CD4-positive, alpha-beta T cell (primary cell): ENCODE measurements at regions not wholly inside any gene's neighbourhood (a gene's known extent, or its start where the extent isn't known, plus 50 kb on each side); places are given as distances from the start of the nearest gene placed in this dataset.

ENCODE experiments used
- ATAC-seq: fragments of 200-7000 bp; cut with Tn5 transposase; one replicate; pipeline ENCODE4 v1.10.0; 2022; ENCODE audit warnings: mild to moderate bottlenecking; ENCODE audit not compliant: poor library complexity
- CTCF ChIA-PET: fragments of 350-600 bp; sonication (Branson Sonifier 250); formaldehyde crosslinking; loops from one replicate; lab custom pipeline; 2021; ENCODE audit warnings: antibody characterized with exemption, inconsistent platforms; lab: Charles Lee
- POLR2A ChIA-PET: fragments of 350-600 bp; sonication (Branson Sonifier 250); formaldehyde crosslinking; loops from one replicate; lab custom pipeline; 2021; ENCODE audit warnings: antibody characterized with exemption, inconsistent platforms; lab: Charles Lee
- DNase-seq, 14 experiments: peaks; one replicate each; pipeline ENCODE4 v3.0.0-alpha.2; 2013 to 2020; ENCODE audit warnings: mixed read lengths in 2 of 14
- H3K27ac ChIP-seq, 2 donors: one replicate each; pipeline versions ENCODE4 v1.5.1 to v1.7.0; 2013; ENCODE audit warnings: low read length in 2 of 2, low read depth in 1 of 2, mild to moderate bottlenecking in 1 of 2
- H3K27me3 ChIP-seq, 2 experiments: 1 replicate in 1 of 2; 2 replicates in 1 of 2; pipeline versions ENCODE4 v1.6.1 to v1.7.0; 2013; ENCODE audit warnings: low read length in 2 of 2, control low read depth in 1 of 2, mild to moderate bottlenecking in 1 of 2, moderate library complexity in 1 of 2; ENCODE audit not compliant: insufficient read depth in 2 of 2, control insufficient read depth in 1 of 2
- H3K36me3 ChIP-seq: one replicate; pipeline ENCODE4 v1.6.1; 2013; ENCODE audit warnings: low read length, control low read depth; ENCODE audit not compliant: insufficient read depth
- H3K4me1 ChIP-seq: one replicate; pipeline ENCODE4 v1.6.1; 2013; ENCODE audit warnings: low read length, control low read depth; ENCODE audit not compliant: insufficient read depth
- H3K4me3 ChIP-seq: one replicate; pipeline ENCODE4 v1.5.1; 2013; ENCODE audit warnings: mild to moderate bottlenecking, low read length, moderate library complexity
- H3K9me3 ChIP-seq, 2 experiments: 1 replicate in 1 of 2; 2 replicates in 1 of 2; pipeline versions ENCODE4 v1.6.1 to v1.7.0; 2013; ENCODE audit warnings: low read length in 2 of 2, mild to moderate bottlenecking in 2 of 2, control low read depth in 1 of 2, moderate library complexity in 1 of 2; ENCODE audit not compliant: control insufficient read depth in 1 of 2, insufficient read depth in 1 of 2
- H3K27ac Mint-ChIP-seq: one replicate; pipeline ENCODE4 v1.8.0; 2020; ENCODE audit warnings: mixed read lengths
- H3K27me3 Mint-ChIP-seq: one replicate; pipeline ENCODE4 v1.8.0; 2021; ENCODE audit warnings: mixed read lengths
- H3K36me3 Mint-ChIP-seq: one replicate; pipeline ENCODE4 v1.8.0; 2021; ENCODE audit warnings: low read depth, mixed read lengths
- H3K4me1 Mint-ChIP-seq: one replicate; pipeline ENCODE4 v1.8.0; 2021; ENCODE audit warnings: low read depth, mixed read lengths
- H3K4me3 Mint-ChIP-seq: one replicate; pipeline ENCODE4 v1.8.0; 2020; ENCODE audit warnings: mild to moderate bottlenecking, mixed read lengths
- H3K9me3 Mint-ChIP-seq: one replicate; pipeline ENCODE4 v1.8.0; 2020; ENCODE audit warnings: mixed read lengths
- intact Hi-C, 2 experiments: fragments of 100-400 bp; cut with DNase I in 1 of 2; cut with micrococcal nuclease in 1 of 2; formaldehyde crosslinking; loops; one replicate each; pipeline versions ENCODE4 v1.15.1 to v1.9.0; 2023 to 2025; cut with DNase I, micrococcal nuclease
- TF ChIP-seq, protein P1 (sequence below): fragments of 200-600 bp; IDR thresholded peaks from one replicate; pipeline ENCODE4 v1.8.0; 2022; ENCODE audit warnings: antibody characterized with exemption, mild to moderate bottlenecking

DNA sequence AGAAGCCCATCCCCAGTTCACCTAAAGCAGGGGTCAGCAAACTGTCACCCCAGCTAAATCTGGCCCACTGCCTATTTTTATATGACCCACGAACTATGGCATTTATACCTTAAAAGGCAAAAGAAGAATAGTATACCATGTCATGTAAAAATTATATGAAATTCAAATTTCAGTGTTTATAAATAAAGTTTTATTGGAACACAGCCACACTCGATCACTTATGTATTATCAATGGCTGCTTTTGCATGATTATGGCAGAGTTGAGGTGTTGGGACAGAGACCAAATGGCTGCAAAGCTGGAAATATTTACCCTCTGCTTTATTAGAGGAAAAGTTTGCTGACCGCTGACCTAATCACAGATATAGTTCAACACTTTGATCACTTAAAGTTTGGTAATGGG lies 59.2 kb upstream of the GATB start:
- H3K27me3 ChIP-seq = no peaks in the 10 kb centered on the region
- H3K27ac ChIP-seq = no peak overlapping the region
- H3K4me3 ChIP-seq = no peak overlapping the region
- no peak overlapping the region for H3K27ac Mint-ChIP-seq
- DNase-seq (no peak), ATAC-seq (no peak)
- no peaks in the 10 kb centered on the region for H3K9me3 Mint-ChIP-seq
- H3K4me1 Mint-ChIP-seq = no peaks in the 10 kb centered on the region
- ChIA-PET CTCF (no interaction called here), POLR2A (no interaction called here)
- no peak overlapping the region for H3K4me3 Mint-ChIP-seq
- H3K36me3 ChIP-seq = no peaks in the 10 kb centered on the region
- H3K36me3 Mint-ChIP-seq = no peaks in the 10 kb centered on the region
- H3K27me3 Mint-ChIP-seq = no peaks in the 10 kb centered on the region
- intact Hi-C loops = no loop called here
- no peaks in the 10 kb centered on the region for H3K9me3 ChIP-seq
- no peaks in the 10 kb centered on the region for H3K4me1 ChIP-seq
- TF ChIP-seq, protein P1, sequence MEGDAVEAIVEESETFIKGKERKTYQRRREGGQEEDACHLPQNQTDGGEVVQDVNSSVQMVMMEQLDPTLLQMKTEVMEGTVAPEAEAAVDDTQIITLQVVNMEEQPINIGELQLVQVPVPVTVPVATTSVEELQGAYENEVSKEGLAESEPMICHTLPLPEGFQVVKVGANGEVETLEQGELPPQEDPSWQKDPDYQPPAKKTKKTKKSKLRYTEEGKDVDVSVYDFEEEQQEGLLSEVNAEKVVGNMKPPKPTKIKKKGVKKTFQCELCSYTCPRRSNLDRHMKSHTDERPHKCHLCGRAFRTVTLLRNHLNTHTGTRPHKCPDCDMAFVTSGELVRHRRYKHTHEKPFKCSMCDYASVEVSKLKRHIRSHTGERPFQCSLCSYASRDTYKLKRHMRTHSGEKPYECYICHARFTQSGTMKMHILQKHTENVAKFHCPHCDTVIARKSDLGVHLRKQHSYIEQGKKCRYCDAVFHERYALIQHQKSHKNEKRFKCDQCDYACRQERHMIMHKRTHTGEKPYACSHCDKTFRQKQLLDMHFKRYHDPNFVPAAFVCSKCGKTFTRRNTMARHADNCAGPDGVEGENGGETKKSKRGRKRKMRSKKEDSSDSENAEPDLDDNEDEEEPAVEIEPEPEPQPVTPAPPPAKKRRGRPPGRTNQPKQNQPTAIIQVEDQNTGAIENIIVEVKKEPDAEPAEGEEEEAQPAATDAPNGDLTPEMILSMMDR = no peak

DNA sequence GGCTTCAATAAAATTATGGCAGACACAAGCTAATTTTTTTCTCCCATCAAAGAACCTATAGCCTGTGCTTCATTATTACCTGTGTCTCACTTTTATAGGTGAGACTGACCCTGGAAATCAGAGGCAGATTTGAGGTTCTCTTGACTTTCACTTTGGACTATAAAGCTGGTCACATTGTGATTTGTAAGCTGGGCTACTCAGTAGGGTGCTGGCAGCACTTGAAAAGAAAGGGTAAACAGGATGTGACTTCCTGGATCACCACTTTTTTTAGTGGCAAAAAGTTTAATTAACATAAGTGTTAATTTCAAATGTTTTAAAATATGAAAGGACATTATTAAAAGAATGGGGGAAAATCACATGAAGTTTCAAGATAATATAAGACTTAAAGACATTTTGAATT lies 50.6 kb upstream of the GATB start:
- ChIA-PET POLR2A (interaction anchor here (0.7 kb wide), 1 partner anchor 581 kb away, joined by 3 read pairs; no protein-coding TSS in a partner anchor), CTCF (interaction anchor here (2.0 kb wide), 1 partner anchor 10 kb away, joined by 6 read pairs; no protein-coding TSS in a partner anchor)
- Mint-ChIP-seq H3K36me3 (no peaks in the 10 kb centered on the region), H3K27me3 (no peaks in the 10 kb centered on the region), H3K9me3 (no peaks in the 10 kb centered on the region), H3K4me1 (peaks cover 20% of the 10 kb centered on the region), H3K4me3 (no peak overlapping the region), H3K27ac (no peak overlapping the region)
- no peak overlapping the region for H3K4me3 ChIP-seq
- H3K9me3 ChIP-seq = no peaks in the 10 kb centered on the region
- no peak overlapping the region for H3K27ac ChIP-seq
- H3K36me3 ChIP-seq = no peaks in the 10 kb centered on the region
- H3K27me3 ChIP-seq = no peaks in the 10 kb centered on the region
- no peak for ATAC-seq
- H3K4me1 ChIP-seq = no peaks in the 10 kb centered on the region
- intact Hi-C loops = no loop called here
- TF ChIP-seq, protein P1 = no peak
- peak in 1 of 14 experiments; percentile 23 for DNase-seq
